Erythroblast (primary cell): ENCODE measurements at regions not wholly inside any gene's neighbourhood (a gene's known extent, or its start where the extent isn't known, plus 50 kb on each side); places are given as distances from the start of the nearest gene placed in this dataset.

ENCODE experiments used
- GATA1 ChIP-seq: IDR thresholded peaks from 2 replicates; pipeline ENCODE4 v1.6.1; 2011; ENCODE audit warnings: low read depth, mild to moderate bottlenecking, control low read depth, low read length, moderate library complexity
- POLR2A ChIP-seq: IDR thresholded peaks from 2 replicates; pipeline ENCODE4 v1.6.1; 2011; ENCODE audit warnings: mild to moderate bottlenecking, low read length

- TF ChIP-seq POLR2A (no peak), GATA1 (no peak)
These were observed 623.8 kb downstream of the ADCYAP1 start for GRCh38 chr18:1528447-1528846.
